HepG2 (cell line): ENCODE measurements at regions not wholly inside any gene's neighbourhood (a gene's known extent, or its start where the extent isn't known, plus 50 kb on each side); places are given as distances from the start of the nearest gene placed in this dataset.

Experiments used
- ATAC-seq: fragments of 200-7000 bp; cut with Tn5 transposase; 3 replicates; pipeline ENCODE4 v1.9.1; 2020; ENCODE audit warnings: mild to moderate bottlenecking, moderate library complexity
- BruUV-seq: library from RNA; stranded (reverse); fragments of 400-500 nt; replicated peaks from 2 replicates; lab custom pipeline; 2021; lab: Mats Ljungman, UMichigan
- CTCF ChIA-PET: fragments of 300-600 bp; formaldehyde crosslinking; extraction: SDS; loops from one replicate; lab custom pipeline; 2021; ENCODE audit warnings: low total read pairs, inconsistent platforms, low intra/inter-chr PET ratio; lab: Yijun Ruan, JAX
- POLR2A ChIA-PET: fragments of 350-600 bp; sonication (Branson Sonifier 250); formaldehyde crosslinking; loops from one replicate; lab custom pipeline; 2020; ENCODE audit warnings: antibody characterized with exemption, inconsistent platforms; lab: Yijun Ruan, JAX
- DNase-seq: peaks from one replicate; pipeline ENCODE4 v3.0.0-alpha.2; 2015; ENCODE audit warnings: low spot score
- FAIRE-seq: peaks from 3 replicates; lab custom pipeline; 2011; peaks lifted over from hg19 to GRCh38; lab: Jason Lieb, UNC
- H2AFZ ChIP-seq: one replicate; pipeline ENCODE4 v1.6.1; 2011; ENCODE audit warnings: low read length, inconsistent platforms
- H3K27ac ChIP-seq: fragments of 300-600 bp; 3 replicates; pipeline ENCODE4 v1.8.0; 2011; ENCODE audit warnings: mixed run types, mild to moderate bottlenecking, mixed read lengths, low read length, inconsistent platforms; ENCODE audit not compliant: insufficient read depth; ENCODE audit errors: extremely low read length
- H3K27me3 ChIP-seq, 2 experiments: fragments of 200-600 bp in 1 of 2; 2 replicates in 1 of 2; 3 replicates in 1 of 2; pipeline versions ENCODE4 v1.6.0 to v1.8.0; 2011; ENCODE audit warnings: low read length in 2 of 2, mild to moderate bottlenecking in 2 of 2, moderate library complexity in 2 of 2, inconsistent platforms in 1 of 2; ENCODE audit not compliant: insufficient read depth in 2 of 2, control insufficient read depth in 1 of 2
- H3K36me3 ChIP-seq, 2 experiments: fragments of 200-600 bp in 1 of 2; replicated peaks in 1 of 2; 2 replicates in 1 of 2; 3 replicates in 1 of 2; pipeline versions ENCODE4 v1.5.1 to v1.8.0; 2011; ENCODE audit warnings: low read length in 2 of 2, inconsistent platforms in 1 of 2; ENCODE audit not compliant: insufficient read depth in 2 of 2, control insufficient read depth in 1 of 2
- H3K4me1 ChIP-seq: 2 replicates; pipeline ENCODE4 v1.5.1; 2012; ENCODE audit warnings: low read length, inconsistent platforms; ENCODE audit not compliant: insufficient read depth
- H3K4me2 ChIP-seq: 2 replicates; pipeline ENCODE4 v1.6.0; 2011; ENCODE audit warnings: low read depth, low read length, inconsistent platforms
- H3K4me3 ChIP-seq, 3 experiments: fragments of 200-600 bp in 1 of 3; sonication (generic), shearing (Covaris generic) in 1 of 3; replicated peaks in 1 of 3; 2 replicates each; pipeline ENCODE4 v1.5.1; 2011 to 2016; ENCODE audit warnings: low read length in 3 of 3, inconsistent platforms in 2 of 3, low read depth in 2 of 3, mild to moderate bottlenecking in 2 of 3, control low read depth in 1 of 3, mixed read lengths in 1 of 3; ENCODE audit not compliant: insufficient read depth in 1 of 3
- H3K79me2 ChIP-seq: one replicate; pipeline ENCODE4 v1.6.1; 2011; ENCODE audit warnings: low read length, inconsistent platforms; ENCODE audit not compliant: insufficient read depth
- H3K9ac ChIP-seq: 2 replicates; pipeline ENCODE4 v1.6.0; 2011; ENCODE audit warnings: mild to moderate bottlenecking, low read depth, low read length, inconsistent platforms; ENCODE audit not compliant: insufficient read depth
- H3K9me3 ChIP-seq: 2 replicates; pipeline ENCODE4 v1.5.1; 2012; ENCODE audit warnings: mild to moderate bottlenecking, low read length
- H4K20me1 ChIP-seq: 2 replicates; pipeline ENCODE4 v1.6.0; 2011; ENCODE audit warnings: inconsistent platforms, mild to moderate bottlenecking, low read length, moderate library complexity; ENCODE audit not compliant: insufficient read depth
- BRD4 ChIP-seq: sonication (generic); formaldehyde crosslinking; IDR thresholded peaks from 2 replicates; pipeline ENCODE4 v1.4.0; 2020; ENCODE audit warnings: missing genetic modification reagents
- GZF1 ChIP-seq: sonication (generic); formaldehyde crosslinking; IDR thresholded peaks from 2 replicates; pipeline ENCODE4 v1.5.1; 2020; ENCODE audit warnings: mild to moderate bottlenecking, missing genetic modification reagents
- MIER3 ChIP-seq: IDR thresholded peaks from 2 replicates; pipeline ENCODE4 v1.6.1; 2016; ENCODE audit warnings: missing compliant biosample characterization, borderline replicate concordance
- NFYC ChIP-seq: IDR thresholded peaks from 2 replicates; pipeline ENCODE4 v1.6.1; 2016; ENCODE audit warnings: missing genetic modification reagents, missing compliant biosample characterization
- SAFB2 ChIP-seq: sonication (generic); formaldehyde crosslinking; IDR thresholded peaks from 2 replicates; pipeline ENCODE4 v1.5.1; 2020; ENCODE audit warnings: missing genetic modification reagents, low read depth, mild to moderate bottlenecking, borderline replicate concordance
- TEF ChIP-seq: sonication (generic); formaldehyde crosslinking; IDR thresholded peaks from 2 replicates; pipeline ENCODE4 v1.5.0; 2020; ENCODE audit warnings: missing genetic modification reagents
- TRIM24 ChIP-seq: sonication (generic); formaldehyde crosslinking; IDR thresholded peaks from 2 replicates; pipeline ENCODE4 v1.8.0; 2022; ENCODE audit warnings: mild to moderate bottlenecking, missing genetic modification reagents
- ZC3H4 ChIP-seq: sonication (generic); formaldehyde crosslinking; IDR thresholded peaks from 2 replicates; pipeline ENCODE4 v1.4.0; 2020; ENCODE audit warnings: missing genetic modification reagents, borderline replicate concordance
- ZNF792 ChIP-seq: IDR thresholded peaks from 2 replicates; pipeline ENCODE4 v1.6.1; 2016
- ZNF839 ChIP-seq: sonication (generic); formaldehyde crosslinking; IDR thresholded peaks from 2 replicates; pipeline ENCODE4 v1.4.0; 2020; ENCODE audit warnings: missing genetic modification reagents, mild to moderate bottlenecking, borderline replicate concordance
- WGBS: methylation state at CpG from one replicate; pipeline ENCODE4 v1.1.6; 2017; ENCODE audit warnings: low lambda C conversion rate; 5-methylcytosine and 5-hydroxymethylcytosine counted together
- in situ Hi-C: cut with HindIII; loops from 2 replicates; pipeline ENCODE4 v1.10.0; 2017; ENCODE audit warnings: low pct_unique_long_range_greater_than_20kb; ENCODE audit not compliant: extremely low pct_ligation_motif_present
- intact Hi-C: fragments of 100-400 bp; cut with micrococcal nuclease; formaldehyde crosslinking; loops from one replicate; pipeline ENCODE4 v1.10.0; 2022; ENCODE audit not compliant: unreplicated experiment
- TF ChIP-seq, protein P1 (sequence below): IDR thresholded peaks from 2 replicates; pipeline ENCODE4 v1.6.1; 2018; ENCODE audit warnings: missing genetic modification reagents
- TF ChIP-seq, protein P2 (sequence below): sonication (generic); formaldehyde crosslinking; IDR thresholded peaks from 2 replicates; pipeline ENCODE4 v1.4.0; 2020; ENCODE audit warnings: missing genetic modification reagents

- Histone ChIP-seq H3K9me3 (peaks cover 55% of the 10 kb centered on the region), H3K9ac (no peak overlapping the region), H3K79me2 (no peaks in the 10 kb centered on the region), H3K4me2 (no peak overlapping the region), H3K27ac (no peak overlapping the region), H2AFZ (no peak overlapping the region), H3K27me3 (no peaks in the 10 kb centered on the region), H3K4me3 (no peak overlapping the region)
- BruUV-seq = no TSS peak
- no peak for FAIRE-seq
- no peak for DNase-seq
- ChIA-PET CTCF (no interaction called here), POLR2A (no interaction called here)
- intact Hi-C loops (no loop called here), in situ Hi-C loops (no loop called here)
- 1% methylated on average over 2 of the region's 2 CpGs for WGBS
- TF ChIP-seq, protein P1, sequence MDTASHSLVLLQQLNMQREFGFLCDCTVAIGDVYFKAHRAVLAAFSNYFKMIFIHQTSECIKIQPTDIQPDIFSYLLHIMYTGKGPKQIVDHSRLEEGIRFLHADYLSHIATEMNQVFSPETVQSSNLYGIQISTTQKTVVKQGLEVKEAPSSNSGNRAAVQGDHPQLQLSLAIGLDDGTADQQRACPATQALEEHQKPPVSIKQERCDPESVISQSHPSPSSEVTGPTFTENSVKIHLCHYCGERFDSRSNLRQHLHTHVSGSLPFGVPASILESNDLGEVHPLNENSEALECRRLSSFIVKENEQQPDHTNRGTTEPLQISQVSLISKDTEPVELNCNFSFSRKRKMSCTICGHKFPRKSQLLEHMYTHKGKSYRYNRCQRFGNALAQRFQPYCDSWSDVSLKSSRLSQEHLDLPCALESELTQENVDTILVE (CRISPR knock-in tag) = no peak
- TF ChIP-seq GZF1 = no peak
- TF ChIP-seq BRD4 (CRISPR knock-in tag) = no peak
- TF ChIP-seq MIER3 (CRISPR knock-in tag) = no peak
- TF ChIP-seq, protein P2, sequence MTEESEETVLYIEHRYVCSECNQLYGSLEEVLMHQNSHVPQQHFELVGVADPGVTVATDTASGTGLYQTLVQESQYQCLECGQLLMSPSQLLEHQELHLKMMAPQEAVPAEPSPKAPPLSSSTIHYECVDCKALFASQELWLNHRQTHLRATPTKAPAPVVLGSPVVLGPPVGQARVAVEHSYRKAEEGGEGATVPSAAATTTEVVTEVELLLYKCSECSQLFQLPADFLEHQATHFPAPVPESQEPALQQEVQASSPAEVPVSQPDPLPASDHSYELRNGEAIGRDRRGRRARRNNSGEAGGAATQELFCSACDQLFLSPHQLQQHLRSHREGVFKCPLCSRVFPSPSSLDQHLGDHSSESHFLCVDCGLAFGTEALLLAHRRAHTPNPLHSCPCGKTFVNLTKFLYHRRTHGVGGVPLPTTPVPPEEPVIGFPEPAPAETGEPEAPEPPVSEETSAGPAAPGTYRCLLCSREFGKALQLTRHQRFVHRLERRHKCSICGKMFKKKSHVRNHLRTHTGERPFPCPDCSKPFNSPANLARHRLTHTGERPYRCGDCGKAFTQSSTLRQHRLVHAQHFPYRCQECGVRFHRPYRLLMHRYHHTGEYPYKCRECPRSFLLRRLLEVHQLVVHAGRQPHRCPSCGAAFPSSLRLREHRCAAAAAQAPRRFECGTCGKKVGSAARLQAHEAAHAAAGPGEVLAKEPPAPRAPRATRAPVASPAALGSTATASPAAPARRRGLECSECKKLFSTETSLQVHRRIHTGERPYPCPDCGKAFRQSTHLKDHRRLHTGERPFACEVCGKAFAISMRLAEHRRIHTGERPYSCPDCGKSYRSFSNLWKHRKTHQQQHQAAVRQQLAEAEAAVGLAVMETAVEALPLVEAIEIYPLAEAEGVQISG (CRISPR knock-in tag) = no peak
- TF ChIP-seq ZNF839 (CRISPR knock-in tag) = no peak
- TF ChIP-seq TRIM24 (CRISPR knock-in tag) = no peak
- TF ChIP-seq NFYC (CRISPR knock-in tag) = no peak
- TF ChIP-seq ZC3H4 (CRISPR knock-in tag) = no peak
- no peak for TF ChIP-seq TEF (CRISPR knock-in tag)
- TF ChIP-seq ZNF792 (CRISPR knock-in tag) = no peak
- TF ChIP-seq SAFB2 (CRISPR knock-in tag) = no peak
- TF ChIP-seq, all 625 proteins: peak for 0
- ATAC-seq = no peak
- H3K36me3 ChIP-seq = no peaks in the 10 kb centered on the region
- no peaks in the 10 kb centered on the region for H4K20me1 ChIP-seq
- no peaks in the 10 kb centered on the region for H3K4me1 ChIP-seq
Observed at GRCh38 chr2:180385601-180386201, 378.6 kb upstream of the CWC22 start.
